Choroid plexus epithelial cell (primary cell): ENCODE measurements at regions not wholly inside any gene's neighbourhood (a gene's known extent, or its start where the extent isn't known, plus 50 kb on each side); places are given as distances from the start of the nearest gene placed in this dataset.

Experiments used
- DNase-seq: peaks from one replicate; pipeline ENCODE4 v3.0.0-alpha.2; 2010; ENCODE audit warnings: low read depth
- H3K4me3 ChIP-seq: 2 replicates; pipeline ENCODE4 v1.5.1; 2011; ENCODE audit warnings: low read depth, mild to moderate bottlenecking, control low read depth, low read length, moderate library complexity
- TF ChIP-seq, protein P1 (sequence below): conservative IDR thresholded peaks from 2 replicates; pipeline ENCODE4 v1.5.1; 2011; ENCODE audit warnings: low read depth, mild to moderate bottlenecking, control low read depth, inconsistent platforms, low read length, moderate library complexity

DNA sequence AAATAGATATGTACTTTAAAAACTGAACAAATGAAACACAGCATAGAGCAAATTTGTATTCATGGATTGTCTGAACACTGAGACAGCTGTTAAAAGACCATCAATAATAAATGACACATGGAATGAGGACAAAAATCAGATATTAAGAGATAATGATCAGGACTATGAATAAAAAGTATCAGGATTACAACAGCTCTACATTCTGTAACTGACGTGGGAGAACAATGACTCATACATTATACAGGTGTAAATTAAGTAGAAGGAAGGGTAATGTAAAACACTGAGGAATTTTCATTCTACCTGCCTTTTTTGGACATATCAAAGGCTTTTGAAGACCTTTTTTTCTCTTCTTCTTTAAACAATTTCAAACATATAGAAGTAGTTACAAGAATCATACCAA lies 310.9 kb upstream of the ANO3 start:
- TF ChIP-seq, protein P1, sequence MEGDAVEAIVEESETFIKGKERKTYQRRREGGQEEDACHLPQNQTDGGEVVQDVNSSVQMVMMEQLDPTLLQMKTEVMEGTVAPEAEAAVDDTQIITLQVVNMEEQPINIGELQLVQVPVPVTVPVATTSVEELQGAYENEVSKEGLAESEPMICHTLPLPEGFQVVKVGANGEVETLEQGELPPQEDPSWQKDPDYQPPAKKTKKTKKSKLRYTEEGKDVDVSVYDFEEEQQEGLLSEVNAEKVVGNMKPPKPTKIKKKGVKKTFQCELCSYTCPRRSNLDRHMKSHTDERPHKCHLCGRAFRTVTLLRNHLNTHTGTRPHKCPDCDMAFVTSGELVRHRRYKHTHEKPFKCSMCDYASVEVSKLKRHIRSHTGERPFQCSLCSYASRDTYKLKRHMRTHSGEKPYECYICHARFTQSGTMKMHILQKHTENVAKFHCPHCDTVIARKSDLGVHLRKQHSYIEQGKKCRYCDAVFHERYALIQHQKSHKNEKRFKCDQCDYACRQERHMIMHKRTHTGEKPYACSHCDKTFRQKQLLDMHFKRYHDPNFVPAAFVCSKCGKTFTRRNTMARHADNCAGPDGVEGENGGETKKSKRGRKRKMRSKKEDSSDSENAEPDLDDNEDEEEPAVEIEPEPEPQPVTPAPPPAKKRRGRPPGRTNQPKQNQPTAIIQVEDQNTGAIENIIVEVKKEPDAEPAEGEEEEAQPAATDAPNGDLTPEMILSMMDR, result no peak
- DNase-seq, result no peak
- no peak overlapping the region for H3K4me3 ChIP-seq

DNA sequence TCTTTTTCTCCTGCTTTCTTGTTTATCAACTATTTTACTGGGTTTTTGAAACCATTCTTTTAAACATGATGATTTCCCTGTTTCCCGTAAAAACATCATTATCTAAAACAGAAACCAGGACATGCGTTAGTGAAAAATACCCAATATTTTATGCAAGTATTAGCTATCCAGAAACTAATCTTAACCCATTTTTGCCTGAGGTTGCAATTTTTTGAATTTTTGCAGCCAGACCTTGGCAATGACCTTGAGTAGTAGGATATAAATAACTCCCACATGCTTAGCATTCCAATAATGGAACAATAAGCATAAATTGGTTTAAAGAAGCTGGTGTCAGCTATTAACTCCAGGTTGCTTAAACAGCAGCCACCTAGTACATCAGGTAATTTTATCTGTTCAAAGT lies 308.9 kb upstream of the ANO3 start:
- peak; percentile 2 for DNase-seq
- no peak overlapping the region for H3K4me3 ChIP-seq
- TF ChIP-seq, protein P1, result no peak

DNA sequence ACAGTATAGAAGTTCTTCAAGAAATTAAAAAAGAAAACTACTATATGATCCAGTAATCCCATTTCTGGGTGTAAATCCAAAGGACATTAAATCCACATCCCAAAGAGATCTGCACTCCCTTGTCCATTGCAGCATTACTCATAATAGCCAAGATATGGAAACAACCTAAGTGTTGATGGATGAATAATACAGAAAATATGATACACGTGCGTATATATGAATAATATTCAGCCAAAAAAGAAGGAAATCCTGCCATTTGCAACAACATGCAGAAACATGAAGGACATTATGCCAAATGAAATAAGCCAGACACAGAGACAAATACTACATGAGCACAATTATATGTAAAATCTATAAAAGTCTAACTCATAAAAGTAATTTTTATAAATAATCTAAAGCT lies 306.3 kb upstream of the ANO3 start:
- TF ChIP-seq, protein P1, result no peak
- H3K4me3 ChIP-seq, result no peak overlapping the region
- DNase-seq, result peak; percentile 41

DNA sequence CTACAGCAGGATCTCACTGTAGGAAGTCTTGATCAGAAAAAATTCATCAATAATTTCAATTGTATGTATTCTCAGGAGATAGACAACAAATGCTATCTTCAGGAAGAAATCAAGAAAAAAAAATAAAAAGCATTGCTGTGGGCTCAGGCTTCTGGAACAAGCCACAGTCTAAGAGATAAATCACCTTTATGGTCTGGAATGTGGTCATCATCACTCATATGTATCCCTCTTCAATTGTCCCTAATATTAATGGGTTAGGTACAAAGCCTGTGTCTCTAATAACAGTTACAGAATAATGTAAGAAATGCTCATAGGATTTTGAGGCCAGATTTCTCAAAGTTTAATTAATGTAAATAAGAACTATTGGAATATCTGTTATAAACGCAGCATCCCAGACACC lies 305.9 kb upstream of the ANO3 start:
- DNase-seq, result no peak
- TF ChIP-seq, protein P1, result no peak
- H3K4me3 ChIP-seq, result no peak overlapping the region

DNA sequence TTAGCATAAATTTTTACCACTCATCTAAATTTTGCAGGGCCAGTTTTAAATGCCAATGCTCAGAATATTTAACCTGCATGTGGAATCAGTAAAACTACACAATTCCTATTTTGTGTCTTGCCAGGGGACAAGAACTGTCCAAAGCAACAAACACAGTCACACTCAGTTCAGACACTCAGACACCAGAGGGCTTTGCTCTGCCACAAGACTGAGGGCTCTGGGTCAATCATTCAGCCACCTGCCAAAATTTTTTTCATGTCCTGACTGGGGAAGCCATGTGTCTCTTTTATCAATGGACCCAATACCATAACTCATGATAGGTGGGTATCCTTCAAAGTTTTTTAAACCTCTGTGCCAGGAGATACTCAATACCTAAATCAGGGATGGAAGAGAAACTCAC lies 304.0 kb upstream of the ANO3 start:
- DNase-seq, result no peak
- TF ChIP-seq, protein P1, result no peak
- no peak overlapping the region for H3K4me3 ChIP-seq

DNA sequence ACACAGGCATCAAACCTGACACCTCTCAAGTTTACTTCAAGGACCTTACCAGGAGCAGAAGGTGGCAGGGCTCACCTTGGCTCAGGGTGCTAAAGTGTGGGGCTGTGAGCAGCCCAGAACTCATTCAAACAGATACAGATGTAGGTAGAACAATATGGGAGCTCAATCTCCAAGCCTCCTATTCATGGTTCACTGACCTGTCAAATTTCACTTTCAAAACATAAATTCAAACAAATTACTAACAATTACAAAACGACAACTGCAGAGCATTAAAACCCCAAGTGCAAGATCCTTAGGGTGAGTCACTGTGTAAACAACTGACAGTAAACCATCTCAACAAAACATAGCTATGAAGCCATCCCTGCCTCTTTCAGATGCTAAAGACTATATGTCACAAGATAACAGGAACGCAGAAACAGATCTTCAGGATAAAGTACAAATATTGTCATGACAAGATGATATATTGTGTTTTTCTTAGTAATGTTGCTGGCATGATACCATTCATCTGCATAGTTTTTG lies 303.5 kb upstream of the ANO3 start:
- DNase-seq, result peak; percentile 62
- no peak overlapping the region for H3K4me3 ChIP-seq
- TF ChIP-seq, protein P1, result no peak

DNA sequence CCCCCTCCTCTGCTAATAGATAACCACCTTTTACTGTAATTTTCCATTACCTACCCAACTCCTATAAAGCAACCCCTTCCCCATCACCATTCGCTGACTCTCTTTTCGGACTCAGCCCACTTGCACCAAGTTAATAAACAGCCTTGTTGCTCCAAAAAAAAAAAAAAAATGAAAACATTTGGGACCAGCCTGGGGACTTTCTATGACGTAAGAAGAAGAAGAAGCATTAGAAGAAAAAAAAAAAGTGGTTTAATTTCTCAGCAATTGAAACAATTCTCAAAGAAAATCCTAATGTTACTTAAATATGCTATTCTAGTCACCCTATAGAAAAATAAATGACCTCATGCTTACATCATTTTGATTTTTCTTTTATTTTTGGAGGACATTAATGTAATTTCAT lies 301.5 kb upstream of the ANO3 start:
- TF ChIP-seq, protein P1, result no peak
- DNase-seq, result no peak
- no peak overlapping the region for H3K4me3 ChIP-seq
